Keratinocyte (primary cell): ENCODE measurements at regions not wholly inside any gene's neighbourhood (a gene's known extent, or its start where the extent isn't known, plus 50 kb on each side); places are given as distances from the start of the nearest gene placed in this dataset.
"Not testable (repeated sequence)": the region's sequence is repeated elsewhere in the genome, so short reads cannot be mapped to it uniquely, and the experiment has no call there.

ENCODE experiments used
- CTCF ChIP-seq, 3 experiments: IDR thresholded peaks in 1 of 3; conservative IDR thresholded peaks in 1 of 3; optimal IDR thresholded peaks in 1 of 3; 2 replicates in 2 of 3; 3 replicates in 1 of 3; pipeline versions ENCODE3 to v1.5.1; 2011; ENCODE audit warnings: low read length in 3 of 3, mild to moderate bottlenecking in 3 of 3, moderate library complexity in 2 of 3, control low read depth in 1 of 3, inconsistent platforms in 1 of 3; ENCODE audit not compliant: insufficient read depth in 2 of 3; ENCODE audit errors: extremely low read depth in 1 of 3
- EZH2 ChIP-seq: IDR thresholded peaks from one replicate; pipeline ENCODE4 v1.6.1; 2012; ENCODE audit warnings: inconsistent platforms, mild to moderate bottlenecking, low read length, moderate library complexity

DNA sequence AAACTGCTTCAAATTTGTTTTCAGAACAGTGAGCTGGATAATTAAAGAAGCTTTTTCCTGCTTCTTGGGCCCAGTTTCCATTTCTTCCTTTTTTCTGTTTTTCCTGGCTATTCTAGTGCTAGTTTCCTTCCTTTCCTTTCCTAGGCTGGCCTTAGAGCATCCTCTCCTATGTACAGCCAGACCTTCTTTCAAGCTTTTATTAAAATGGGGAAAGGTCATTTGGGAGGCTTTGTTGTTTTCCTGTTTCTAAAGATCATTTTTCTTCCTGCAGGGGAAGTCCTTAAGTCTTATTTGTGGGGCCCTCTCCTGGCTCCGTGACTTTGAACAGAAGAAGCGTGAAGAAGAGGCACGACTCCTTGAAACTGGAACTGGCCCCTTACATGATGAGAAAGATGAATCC, 85.2 kb upstream of the PZP start:
- not testable (repeated sequence) for TF ChIP-seq CTCF (optimal IDR thresholded peaks at IDR 0.05 in 1 of 3, IDR thresholded peaks at IDR 0.05 in 1 of 3, conservative IDR thresholded peaks at IDR 0.05 in 1 of 3; ENCODE audit: extremely low read depth in 1 of 3, insufficient read depth in 2 of 3, low read length in 3 of 3); EZH2
